Fibroblast of the aortic adventitia (primary cell): ENCODE measurements at regions not wholly inside any gene's neighbourhood (a gene's known extent, or its start where the extent isn't known, plus 50 kb on each side); places are given as distances from the start of the nearest gene placed in this dataset.
A peak's percentile ranks its signal among the peaks of the same experiment; 100 is the strongest.

ENCODE experiments used
- DNase-seq: peaks from one replicate; pipeline ENCODE4 v3.0.0-alpha.2; 2010; ENCODE audit warnings: low read depth
- H3K4me3 ChIP-seq: 2 replicates; pipeline ENCODE4 v1.5.1; 2011; ENCODE audit warnings: low read depth, mild to moderate bottlenecking, control low read depth, low read length, moderate library complexity
- TF ChIP-seq, protein P1 (sequence below): IDR thresholded peaks from 2 replicates; pipeline ENCODE4 v1.5.1; 2011; ENCODE audit warnings: mild to moderate bottlenecking, low read length, control low read depth, inconsistent platforms; ENCODE audit not compliant: insufficient read depth

DNA sequence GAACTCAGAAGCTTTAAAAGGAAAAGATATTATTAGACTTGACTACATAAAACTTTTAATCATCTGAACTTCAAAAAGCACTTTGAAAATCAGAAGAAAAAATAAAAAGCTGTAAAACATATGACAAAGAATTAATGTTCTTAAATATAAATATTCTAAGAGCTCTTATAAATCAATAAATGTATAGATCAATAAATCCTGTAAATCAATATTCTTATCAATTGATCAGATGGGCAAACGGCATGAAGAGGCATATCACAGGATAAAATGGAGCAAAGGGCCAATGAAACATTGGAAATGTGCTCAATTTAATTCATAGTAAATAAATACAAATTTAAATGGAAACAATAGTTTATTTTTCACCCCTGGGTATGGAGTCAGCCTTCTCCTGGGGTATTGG lies 66.1 kb upstream of the SMYD2 start:
- H3K4me3 ChIP-seq = no peak overlapping the region
- TF ChIP-seq, protein P1, sequence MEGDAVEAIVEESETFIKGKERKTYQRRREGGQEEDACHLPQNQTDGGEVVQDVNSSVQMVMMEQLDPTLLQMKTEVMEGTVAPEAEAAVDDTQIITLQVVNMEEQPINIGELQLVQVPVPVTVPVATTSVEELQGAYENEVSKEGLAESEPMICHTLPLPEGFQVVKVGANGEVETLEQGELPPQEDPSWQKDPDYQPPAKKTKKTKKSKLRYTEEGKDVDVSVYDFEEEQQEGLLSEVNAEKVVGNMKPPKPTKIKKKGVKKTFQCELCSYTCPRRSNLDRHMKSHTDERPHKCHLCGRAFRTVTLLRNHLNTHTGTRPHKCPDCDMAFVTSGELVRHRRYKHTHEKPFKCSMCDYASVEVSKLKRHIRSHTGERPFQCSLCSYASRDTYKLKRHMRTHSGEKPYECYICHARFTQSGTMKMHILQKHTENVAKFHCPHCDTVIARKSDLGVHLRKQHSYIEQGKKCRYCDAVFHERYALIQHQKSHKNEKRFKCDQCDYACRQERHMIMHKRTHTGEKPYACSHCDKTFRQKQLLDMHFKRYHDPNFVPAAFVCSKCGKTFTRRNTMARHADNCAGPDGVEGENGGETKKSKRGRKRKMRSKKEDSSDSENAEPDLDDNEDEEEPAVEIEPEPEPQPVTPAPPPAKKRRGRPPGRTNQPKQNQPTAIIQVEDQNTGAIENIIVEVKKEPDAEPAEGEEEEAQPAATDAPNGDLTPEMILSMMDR = no peak
- no peak for DNase-seq

DNA sequence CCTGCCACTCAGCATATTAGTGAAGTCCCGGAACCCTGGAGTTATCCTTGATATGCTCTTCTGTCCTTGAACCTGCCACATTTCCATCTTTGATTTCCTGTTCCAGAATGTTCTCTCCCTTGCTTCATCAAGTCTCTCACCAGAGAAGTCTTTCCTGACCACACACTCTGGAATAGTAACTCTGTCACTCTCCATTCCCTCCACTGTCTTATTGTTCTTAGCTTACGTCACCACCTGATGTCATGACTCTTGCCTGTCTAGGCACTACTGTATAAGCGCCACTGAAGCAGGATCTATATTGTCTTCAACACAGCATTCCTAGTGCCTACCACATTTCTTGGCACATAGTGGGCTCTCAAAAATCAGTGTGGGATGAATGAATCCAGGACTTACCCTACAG lies 65.4 kb upstream of the SMYD2 start:
- no peak overlapping the region for H3K4me3 ChIP-seq
- TF ChIP-seq, protein P1 = no peak
- DNase-seq = no peak

DNA sequence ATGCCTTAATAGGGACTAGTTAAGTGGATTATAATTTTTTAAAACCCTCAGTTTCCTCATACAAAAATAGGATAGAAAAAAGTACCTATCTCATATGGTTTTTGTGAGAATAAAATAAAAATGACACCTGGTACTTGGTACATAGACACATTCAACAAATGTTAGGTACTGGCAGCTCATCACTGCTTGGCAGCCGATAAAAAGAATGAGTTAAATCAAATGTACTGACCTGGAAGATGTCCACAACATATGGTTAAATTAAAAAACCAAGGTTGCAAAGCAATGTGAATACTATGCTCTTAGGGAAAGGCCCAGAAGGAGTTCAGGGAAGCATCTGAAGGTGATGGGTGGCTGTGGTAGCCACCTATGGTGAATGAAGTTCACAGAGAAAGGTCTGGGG lies 64.9 kb upstream of the SMYD2 start:
- TF ChIP-seq, protein P1 = no peak
- DNase-seq = no peak
- H3K4me3 ChIP-seq = no peak overlapping the region

DNA sequence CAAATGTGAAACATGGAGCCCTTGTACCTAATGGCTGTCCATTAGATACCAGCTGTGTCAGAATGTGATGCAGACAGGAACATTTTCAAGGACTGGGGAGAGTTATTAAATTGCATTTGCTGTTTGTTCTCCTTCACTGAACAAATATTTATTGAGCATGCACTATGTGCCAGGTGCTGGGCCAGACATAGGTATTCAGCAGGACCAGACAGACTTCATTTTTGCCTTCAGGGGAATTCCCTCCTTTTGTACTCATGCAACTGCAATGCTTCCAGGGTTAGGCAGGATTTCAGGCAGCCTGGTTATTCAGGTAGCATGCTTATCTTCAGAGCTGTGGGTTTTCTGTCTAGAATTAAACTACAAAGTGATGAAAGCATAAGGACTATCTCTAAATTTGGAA lies 64.2 kb upstream of the SMYD2 start:
- DNase-seq = no peak
- TF ChIP-seq, protein P1 = no peak
- H3K4me3 ChIP-seq = no peak overlapping the region

DNA sequence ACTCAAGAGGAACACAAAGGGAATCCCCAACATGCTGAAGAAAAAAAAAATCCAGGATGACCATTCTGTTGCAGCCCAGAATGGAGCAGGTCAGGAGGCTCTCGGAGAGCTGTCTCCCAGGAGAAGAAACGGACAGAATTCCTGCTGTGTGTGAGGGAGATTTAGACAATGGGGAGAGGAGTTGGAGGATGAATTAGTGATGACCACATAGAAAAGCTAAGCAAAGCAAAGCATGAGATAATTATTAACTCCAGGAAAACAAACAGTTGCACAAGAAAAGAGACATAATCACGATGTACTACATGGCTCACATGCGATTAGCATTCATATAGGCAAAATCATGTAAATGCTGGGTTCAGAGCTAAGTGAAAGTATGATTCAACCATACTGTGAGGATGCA lies 61.1 kb upstream of the SMYD2 start:
- TF ChIP-seq, protein P1 = no peak
- no peak overlapping the region for H3K4me3 ChIP-seq
- no peak for DNase-seq

DNA sequence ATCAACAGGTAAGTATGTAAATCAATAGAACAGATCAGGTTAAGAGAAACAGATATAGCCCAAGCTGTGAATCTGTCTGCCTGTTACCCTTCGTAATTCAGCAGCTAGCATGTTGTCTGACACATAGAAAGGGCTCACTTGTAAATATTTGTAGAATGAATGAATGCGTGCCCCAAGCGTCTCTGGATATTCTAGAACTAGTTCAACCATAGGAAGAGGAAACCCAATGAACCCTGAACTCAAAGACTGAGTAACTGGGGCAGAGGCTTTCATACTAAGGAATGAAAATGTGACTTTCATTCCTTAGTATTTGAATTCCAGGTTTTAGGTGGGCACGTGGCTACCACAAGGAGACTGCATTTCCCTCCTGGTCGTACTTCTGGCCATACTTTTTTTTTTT lies 60.1 kb upstream of the SMYD2 start:
- TF ChIP-seq, protein P1 = no peak

DNA sequence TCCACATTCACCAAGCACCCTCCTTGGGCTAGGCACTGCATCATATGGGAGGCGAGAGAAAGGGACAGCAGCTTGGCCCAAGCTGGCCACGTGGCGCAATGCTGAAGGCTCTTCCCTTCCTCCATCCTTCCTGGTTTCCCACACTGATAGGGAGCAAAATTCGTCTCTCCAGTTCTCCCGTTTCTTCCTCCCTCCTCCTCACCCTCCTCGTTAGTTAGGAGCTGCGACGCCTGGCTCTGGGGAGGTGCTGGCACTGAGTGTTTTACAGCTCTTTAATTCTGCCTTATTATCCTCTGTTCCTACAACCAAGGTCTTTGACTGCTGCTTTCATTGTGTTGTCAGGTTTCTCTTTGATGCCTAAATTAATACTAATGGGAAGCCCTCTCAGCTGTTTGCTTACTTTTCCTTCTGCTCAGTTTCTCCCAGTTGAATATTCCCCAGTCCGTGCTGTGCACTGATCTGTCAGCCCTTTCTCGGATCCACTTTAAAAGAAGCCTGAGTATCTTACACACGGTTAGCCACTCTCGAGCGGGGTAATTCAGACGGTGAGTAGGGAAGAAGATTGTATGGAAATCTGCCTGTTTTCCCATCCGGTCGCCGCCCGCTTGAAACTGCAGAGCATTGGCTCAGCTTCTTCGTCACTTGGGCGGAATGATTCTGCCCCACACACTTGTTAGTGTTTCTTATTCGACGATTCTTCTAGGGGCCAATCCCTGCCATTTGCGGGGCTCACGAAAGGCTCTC lies 56.2 kb upstream of the SMYD2 start:
- TF ChIP-seq, protein P1 = no peak
- peak; percentile 31 for DNase-seq

More for the DNA sequence above, 60.1 kb upstream of the SMYD2 start:
- no peak overlapping the region for H3K4me3 ChIP-seq
- no peak for DNase-seq

More for the DNA sequence above, 56.2 kb upstream of the SMYD2 start:
- peak overlapping the region; percentile 39 for H3K4me3 ChIP-seq
